Caco-2 (cell line): ENCODE measurements at regions not wholly inside any gene's neighbourhood (a gene's known extent, or its start where the extent isn't known, plus 50 kb on each side); places are given as distances from the start of the nearest gene placed in this dataset.

ENCODE experiments used
- BruUV-seq: library from RNA; stranded (reverse); fragments of 400-500 nt; replicated peaks from 2 replicates; lab custom pipeline; 2021; lab: Mats Ljungman, UMichigan
- CTCF ChIA-PET: fragments of 300-600 bp; sonication (Branson Sonifier 250); formaldehyde crosslinking; loops from one replicate; lab custom pipeline; 2022; ENCODE audit warnings: antibody characterized with exemption; lab: Charles Lee
- POLR2A ChIA-PET: fragments of 300-600 bp; sonication (Branson Sonifier 250); formaldehyde crosslinking; loops from one replicate; lab custom pipeline; 2022; ENCODE audit warnings: antibody characterized with exemption; lab: Charles Lee
- DNase-seq, 2 experiments: peaks; one replicate each; pipeline versions ENCODE4 v3.0.0 to v3.0.0-alpha.2; 2020 to 2022
- H3K27me3 ChIP-seq: replicated peaks from 2 replicates; pipeline ENCODE4 v1.6.0; 2011; ENCODE audit warnings: low read length; ENCODE audit not compliant: control insufficient read depth, insufficient read depth
- H3K36me3 ChIP-seq: 2 replicates; pipeline ENCODE4 v1.5.1; 2011; ENCODE audit warnings: low read length; ENCODE audit not compliant: control insufficient read depth, insufficient read depth
- H3K4me1 ChIP-seq: fragments of 250-450 bp; sonication (Bioruptor Pico); 2 replicates; pipeline ENCODE4 v1.5.1; 2020; ENCODE audit warnings: mild to moderate bottlenecking
- H3K4me3 ChIP-seq: 2 replicates; pipeline ENCODE4 v1.5.1; 2011; ENCODE audit warnings: low read depth, mild to moderate bottlenecking, control low read depth, low read length
- H3K9me3 ChIP-seq: fragments of 250-450 bp; sonication (Bioruptor Pico); 2 replicates; pipeline ENCODE4 v1.5.1; 2020; ENCODE audit warnings: mild to moderate bottlenecking, moderate library complexity
- H3K27ac Mint-ChIP-seq: one replicate; pipeline ENCODE4 v1.8.0; 2022; ENCODE audit warnings: mixed read lengths; ENCODE audit not compliant: unreplicated experiment
- H3K27me3 Mint-ChIP-seq: one replicate; pipeline ENCODE4 v1.8.0; 2022; ENCODE audit warnings: mixed read lengths; ENCODE audit not compliant: insufficient read depth, unreplicated experiment
- H3K36me3 Mint-ChIP-seq: one replicate; pipeline ENCODE4 v1.8.0; 2022; ENCODE audit warnings: mild to moderate bottlenecking, mixed read lengths; ENCODE audit not compliant: insufficient read depth, unreplicated experiment
- H3K4me1 Mint-ChIP-seq: one replicate; pipeline ENCODE4 v1.8.0; 2022; ENCODE audit warnings: low read depth, mixed read lengths; ENCODE audit not compliant: unreplicated experiment
- H3K4me3 Mint-ChIP-seq: one replicate; pipeline ENCODE4 v1.8.0; 2022; ENCODE audit warnings: mild to moderate bottlenecking, moderate library complexity, mixed read lengths; ENCODE audit not compliant: unreplicated experiment
- H3K9me3 Mint-ChIP-seq: one replicate; pipeline ENCODE4 v1.8.0; 2022; ENCODE audit warnings: mixed read lengths; ENCODE audit not compliant: unreplicated experiment
- intact Hi-C: fragments of 100-400 bp; cut with micrococcal nuclease; formaldehyde crosslinking; loops from one replicate; pipeline ENCODE4 v1.10.0; 2022; ENCODE audit not compliant: unreplicated experiment
- TF ChIP-seq, protein P1 (sequence below), 2 experiments: fragments of 200-600 bp in 1 of 2; IDR thresholded peaks; 1 replicate in 1 of 2; 2 replicates in 1 of 2; pipeline versions ENCODE4 v1.5.1 to v1.8.0; 2011 to 2022; ENCODE audit warnings: antibody characterized with exemption in 1 of 2, control low read depth in 1 of 2, inconsistent platforms in 1 of 2, low read depth in 1 of 2, low read length in 1 of 2, mild to moderate bottlenecking in 1 of 2, moderate library complexity in 1 of 2; ENCODE audit not compliant: insufficient read depth in 1 of 2, severe bottlenecking in 1 of 2, unreplicated experiment in 1 of 2

DNA sequence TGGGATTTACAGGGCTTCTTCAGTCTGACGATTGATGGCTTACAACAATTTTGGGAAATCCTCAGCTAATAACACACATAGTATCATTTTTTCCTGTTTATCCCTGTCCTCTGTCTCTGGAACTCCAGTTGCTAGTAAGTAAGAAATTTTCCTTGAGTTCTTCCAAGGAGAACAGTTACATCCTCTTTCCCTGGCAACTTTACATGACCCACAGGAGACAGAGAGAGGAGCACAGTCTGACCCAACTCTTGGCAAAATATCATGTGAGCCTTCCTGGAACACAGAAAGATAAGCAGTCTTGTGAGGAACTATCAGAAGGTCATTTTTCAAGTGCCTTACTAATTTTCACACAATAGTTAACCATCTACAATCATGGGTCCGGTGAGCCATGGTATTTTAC is 578.7 kb upstream of the PABPC4L start:
- BruUV-seq = no TSS peak
- POLR2A ChIA-PET = no interaction called here
- no peak for DNase-seq
- H3K4me1 ChIP-seq = no peaks in the 10 kb centered on the region
- Mint-ChIP-seq H3K27me3 (no peaks in the 10 kb centered on the region), H3K4me3 (no peak overlapping the region), H3K27ac (no peak overlapping the region), H3K9me3 (peaks cover 14% of the 10 kb centered on the region), H3K4me1 (no peaks in the 10 kb centered on the region), H3K36me3 (no peaks in the 10 kb centered on the region)
- H3K9me3 ChIP-seq = no peaks in the 10 kb centered on the region
- no peaks in the 10 kb centered on the region for H3K27me3 ChIP-seq
- CTCF ChIA-PET = no interaction called here
- TF ChIP-seq, protein P1, sequence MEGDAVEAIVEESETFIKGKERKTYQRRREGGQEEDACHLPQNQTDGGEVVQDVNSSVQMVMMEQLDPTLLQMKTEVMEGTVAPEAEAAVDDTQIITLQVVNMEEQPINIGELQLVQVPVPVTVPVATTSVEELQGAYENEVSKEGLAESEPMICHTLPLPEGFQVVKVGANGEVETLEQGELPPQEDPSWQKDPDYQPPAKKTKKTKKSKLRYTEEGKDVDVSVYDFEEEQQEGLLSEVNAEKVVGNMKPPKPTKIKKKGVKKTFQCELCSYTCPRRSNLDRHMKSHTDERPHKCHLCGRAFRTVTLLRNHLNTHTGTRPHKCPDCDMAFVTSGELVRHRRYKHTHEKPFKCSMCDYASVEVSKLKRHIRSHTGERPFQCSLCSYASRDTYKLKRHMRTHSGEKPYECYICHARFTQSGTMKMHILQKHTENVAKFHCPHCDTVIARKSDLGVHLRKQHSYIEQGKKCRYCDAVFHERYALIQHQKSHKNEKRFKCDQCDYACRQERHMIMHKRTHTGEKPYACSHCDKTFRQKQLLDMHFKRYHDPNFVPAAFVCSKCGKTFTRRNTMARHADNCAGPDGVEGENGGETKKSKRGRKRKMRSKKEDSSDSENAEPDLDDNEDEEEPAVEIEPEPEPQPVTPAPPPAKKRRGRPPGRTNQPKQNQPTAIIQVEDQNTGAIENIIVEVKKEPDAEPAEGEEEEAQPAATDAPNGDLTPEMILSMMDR (IDR thresholded peaks at IDR 0.05; ENCODE audit: insufficient read depth in 1 of 2, low read depth in 1 of 2, low read length in 1 of 2, severe bottlenecking in 1 of 2, unreplicated experiment in 1 of 2) = no peak
- no peaks in the 10 kb centered on the region for H3K36me3 ChIP-seq
- no peak overlapping the region for H3K4me3 ChIP-seq
- intact Hi-C loops = no loop called here

DNA sequence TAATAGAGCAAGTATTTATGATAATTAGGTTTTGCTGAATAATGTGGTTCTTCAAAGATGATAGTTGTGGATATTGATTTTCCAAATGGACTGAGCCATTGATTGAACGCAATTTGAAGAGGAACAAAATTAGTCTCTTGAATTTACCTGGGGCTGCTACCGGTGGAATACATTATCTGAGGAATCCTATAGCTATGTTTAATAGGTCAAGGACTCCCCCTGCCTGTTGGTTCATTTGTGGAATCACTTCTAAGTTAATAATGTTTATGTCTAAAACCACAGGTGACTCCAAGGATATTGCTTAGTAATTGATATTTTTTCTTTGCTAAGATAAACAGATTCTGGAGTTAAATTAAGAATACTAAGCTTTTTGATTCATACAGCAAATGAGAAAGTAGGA is 576.0 kb upstream of the PABPC4L start:
- Mint-ChIP-seq H3K4me1 (no peaks in the 10 kb centered on the region), H3K4me3 (no peak overlapping the region), H3K27ac (no peak overlapping the region), H3K9me3 (no peaks in the 10 kb centered on the region), H3K27me3 (no peaks in the 10 kb centered on the region), H3K36me3 (no peaks in the 10 kb centered on the region)
- Histone ChIP-seq H3K4me3 (no peak overlapping the region), H3K27me3 (no peaks in the 10 kb centered on the region), H3K36me3 (no peaks in the 10 kb centered on the region), H3K4me1 (no peaks in the 10 kb centered on the region), H3K9me3 (no peaks in the 10 kb centered on the region)
- DNase-seq = peak in 1 of 2 experiments; percentile 41
- intact Hi-C loops = loop anchor here (1.0 to 5.0 kb wide), 5 partner anchors 130 to 1630 kb away; partner anchors contain the start of gene PCDH10
- TF ChIP-seq, protein P1 (IDR thresholded peaks at IDR 0.05; ENCODE audit: insufficient read depth in 1 of 2, low read depth in 1 of 2, low read length in 1 of 2, severe bottlenecking in 1 of 2, unreplicated experiment in 1 of 2) = peak; percentile 22 to 38
- POLR2A ChIA-PET = no interaction called here
- BruUV-seq = no TSS peak
- CTCF ChIA-PET = interaction anchor here (0.7 to 1.4 kb wide), 4 partner anchors 112 to 247 kb away, joined by 3 to 6 read pairs (median 3); no protein-coding TSS in a partner anchor

DNA sequence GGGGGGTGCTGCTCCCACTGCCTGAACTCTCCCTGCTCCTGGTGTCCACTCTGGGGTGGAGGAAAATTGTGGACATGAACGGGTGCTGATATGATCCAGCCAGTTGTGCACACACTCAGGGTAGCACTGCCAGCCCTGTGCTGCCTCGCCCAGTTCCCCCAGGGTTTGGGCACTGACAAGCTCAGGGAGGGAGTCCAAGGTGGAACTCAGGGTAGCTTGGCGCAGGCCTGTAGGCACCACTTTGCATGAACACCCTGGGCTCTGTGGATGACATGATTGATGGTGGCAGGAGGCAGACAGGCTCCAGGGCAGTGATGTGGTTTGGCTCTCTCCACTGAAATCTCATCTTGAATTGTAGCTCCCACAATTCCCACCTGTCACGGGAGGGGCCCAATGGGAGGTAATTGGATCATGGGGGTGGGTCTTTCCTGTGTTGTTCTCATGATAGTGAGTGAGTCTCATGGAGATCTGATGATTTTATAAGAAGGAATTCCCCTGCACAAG is 572.0 kb upstream of the PABPC4L start:
- Mint-ChIP-seq H3K4me3 (no peak overlapping the region), H3K27me3 (no peaks in the 10 kb centered on the region), H3K27ac (no peak overlapping the region), H3K4me1 (no peaks in the 10 kb centered on the region), H3K36me3 (no peaks in the 10 kb centered on the region), H3K9me3 (no peaks in the 10 kb centered on the region)
- TF ChIP-seq, protein P1 (IDR thresholded peaks at IDR 0.05; ENCODE audit: insufficient read depth in 1 of 2, low read depth in 1 of 2, low read length in 1 of 2, severe bottlenecking in 1 of 2, unreplicated experiment in 1 of 2) = no peak
- CTCF ChIA-PET = no interaction called here
- Histone ChIP-seq H3K4me3 (no peak overlapping the region), H3K36me3 (no peaks in the 10 kb centered on the region), H3K27me3 (no peaks in the 10 kb centered on the region), H3K9me3 (no peaks in the 10 kb centered on the region), H3K4me1 (no peaks in the 10 kb centered on the region)
- POLR2A ChIA-PET = no interaction called here
- intact Hi-C loops = no loop called here
- no peak for DNase-seq
- BruUV-seq = no TSS peak
